ENCODE measurements at regions not wholly inside any gene's neighbourhood (a gene's known extent, or its start where the extent isn't known, plus 50 kb on each side); places are given as distances from the start of the nearest gene placed in this dataset.

DNA sequence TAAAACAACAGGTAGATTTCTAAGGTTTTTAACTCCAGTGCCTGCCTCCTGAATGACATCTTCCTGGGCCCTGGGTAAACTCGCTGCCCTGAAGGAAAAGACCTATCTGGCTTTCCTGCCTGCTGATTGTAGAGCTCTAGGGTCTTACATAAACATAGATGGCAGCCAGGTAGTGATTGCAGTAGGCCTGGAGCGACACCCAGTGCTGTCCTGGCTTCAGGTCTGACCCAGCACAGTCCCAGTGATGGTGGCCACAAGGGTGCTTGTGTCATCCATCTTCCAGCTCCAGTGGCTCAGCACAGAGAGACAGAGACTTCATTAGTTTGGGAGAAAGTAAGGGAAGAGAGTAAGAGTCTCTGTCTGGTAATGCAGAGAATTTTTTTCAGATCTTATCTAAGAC, 542.9 kb upstream of the IMPG1 start:
- Histone ChIP-seq H2AFZ (ENCODE audit: low read depth, low read length, poor library complexity, severe bottlenecking) (no peak overlapping the region), H3K79me2 (ENCODE audit: insufficient read depth, low read length) (no peaks in the 10 kb centered on the region), H4K20me1 (ENCODE audit: insufficient read depth) (no peaks in the 10 kb centered on the region), H3K36me3 (ENCODE audit: control insufficient read depth in 1 of 2, insufficient read depth in 2 of 2, low read length in 2 of 2) (no peaks in the 10 kb centered on the region), H3K4me2 (ENCODE audit: low read length) (no peak overlapping the region), H3K4me3 (replicated peaks in 1 of 2; ENCODE audit: low read depth in 1 of 2, low read length in 2 of 2) (no peak overlapping the region), H3K27ac (ENCODE audit: low read depth, low read length) (no peak overlapping the region), H3K4me1 (ENCODE audit: control insufficient read depth in 1 of 2, insufficient read depth in 2 of 2, low read length in 2 of 2) (no peaks in the 10 kb centered on the region), H3K27me3 (ENCODE audit: insufficient read depth, low read length) (no peaks in the 10 kb centered on the region), H3K9me3 (ENCODE audit: control insufficient read depth in 1 of 2, insufficient read depth in 1 of 2, low read depth in 1 of 2, low read length in 2 of 2) (no peaks in the 10 kb centered on the region), H3K9ac (ENCODE audit: low read length) (no peak overlapping the region), H3K9me2 (ENCODE audit: insufficient read depth) (0 out of 2 replicates have a peak, but pooled peaks cover 4% of the 10 kb centered on the region)
- ChIA-PET CTCF (no interaction called here), POLR2A (no interaction called here), RAD21 (ENCODE audit: low non-redundant PET in 1 of 2, low total read pairs in 2 of 2, uncharacterized antibody in 2 of 2, unreplicated experiment in 2 of 2) (no interaction called here)
- BruUV-seq (replicated peaks), result no TSS peak
- DNase-seq (ENCODE audit: low read depth, low spot score), result no peak
- ATAC-seq, result no peak
- intact Hi-C loops (cut with micrococcal nuclease), result no loop called here
- TF ChIP-seq TCF7L2 (IDR thresholded peaks at IDR 0.05; ENCODE audit: borderline replicate concordance, extremely low read depth, insufficient read depth, insufficient read length) (no peak), RAD21 (IDR thresholded peaks at IDR 0.05; ENCODE audit: low read depth) (no peak), CEBPB (IDR thresholded peaks at IDR 0.05; ENCODE audit: low read depth) (no peak), EZH2phosphoT487 (IDR thresholded peaks at IDR 0.05; ENCODE audit: borderline replicate concordance) (no peak), ATF3 (IDR thresholded peaks at IDR 0.05) (no peak), SP1 (IDR thresholded peaks at IDR 0.05; ENCODE audit: low read depth) (no peak), SIN3A (IDR thresholded peaks at IDR 0.05; ENCODE audit: low read depth) (no peak), YY1 (IDR thresholded peaks at IDR 0.05; ENCODE audit: extremely low read depth, insufficient replicate concordance, low read depth, low read length) (no peak), EGR1 (IDR thresholded peaks at IDR 0.05; ENCODE audit: low read depth) (no peak)
- TF ChIP-seq, protein P1, sequence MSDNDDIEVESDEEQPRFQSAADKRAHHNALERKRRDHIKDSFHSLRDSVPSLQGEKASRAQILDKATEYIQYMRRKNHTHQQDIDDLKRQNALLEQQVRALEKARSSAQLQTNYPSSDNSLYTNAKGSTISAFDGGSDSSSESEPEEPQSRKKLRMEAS (IDR thresholded peaks at IDR 0.05), result no peak
- TF ChIP-seq, protein P2, sequence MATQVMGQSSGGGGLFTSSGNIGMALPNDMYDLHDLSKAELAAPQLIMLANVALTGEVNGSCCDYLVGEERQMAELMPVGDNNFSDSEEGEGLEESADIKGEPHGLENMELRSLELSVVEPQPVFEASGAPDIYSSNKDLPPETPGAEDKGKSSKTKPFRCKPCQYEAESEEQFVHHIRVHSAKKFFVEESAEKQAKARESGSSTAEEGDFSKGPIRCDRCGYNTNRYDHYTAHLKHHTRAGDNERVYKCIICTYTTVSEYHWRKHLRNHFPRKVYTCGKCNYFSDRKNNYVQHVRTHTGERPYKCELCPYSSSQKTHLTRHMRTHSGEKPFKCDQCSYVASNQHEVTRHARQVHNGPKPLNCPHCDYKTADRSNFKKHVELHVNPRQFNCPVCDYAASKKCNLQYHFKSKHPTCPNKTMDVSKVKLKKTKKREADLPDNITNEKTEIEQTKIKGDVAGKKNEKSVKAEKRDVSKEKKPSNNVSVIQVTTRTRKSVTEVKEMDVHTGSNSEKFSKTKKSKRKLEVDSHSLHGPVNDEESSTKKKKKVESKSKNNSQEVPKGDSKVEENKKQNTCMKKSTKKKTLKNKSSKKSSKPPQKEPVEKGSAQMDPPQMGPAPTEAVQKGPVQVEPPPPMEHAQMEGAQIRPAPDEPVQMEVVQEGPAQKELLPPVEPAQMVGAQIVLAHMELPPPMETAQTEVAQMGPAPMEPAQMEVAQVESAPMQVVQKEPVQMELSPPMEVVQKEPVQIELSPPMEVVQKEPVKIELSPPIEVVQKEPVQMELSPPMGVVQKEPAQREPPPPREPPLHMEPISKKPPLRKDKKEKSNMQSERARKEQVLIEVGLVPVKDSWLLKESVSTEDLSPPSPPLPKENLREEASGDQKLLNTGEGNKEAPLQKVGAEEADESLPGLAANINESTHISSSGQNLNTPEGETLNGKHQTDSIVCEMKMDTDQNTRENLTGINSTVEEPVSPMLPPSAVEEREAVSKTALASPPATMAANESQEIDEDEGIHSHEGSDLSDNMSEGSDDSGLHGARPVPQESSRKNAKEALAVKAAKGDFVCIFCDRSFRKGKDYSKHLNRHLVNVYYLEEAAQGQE (IDR thresholded peaks at IDR 0.05; ENCODE audit: low read depth), result no peak
- TF ChIP-seq, protein P3, sequence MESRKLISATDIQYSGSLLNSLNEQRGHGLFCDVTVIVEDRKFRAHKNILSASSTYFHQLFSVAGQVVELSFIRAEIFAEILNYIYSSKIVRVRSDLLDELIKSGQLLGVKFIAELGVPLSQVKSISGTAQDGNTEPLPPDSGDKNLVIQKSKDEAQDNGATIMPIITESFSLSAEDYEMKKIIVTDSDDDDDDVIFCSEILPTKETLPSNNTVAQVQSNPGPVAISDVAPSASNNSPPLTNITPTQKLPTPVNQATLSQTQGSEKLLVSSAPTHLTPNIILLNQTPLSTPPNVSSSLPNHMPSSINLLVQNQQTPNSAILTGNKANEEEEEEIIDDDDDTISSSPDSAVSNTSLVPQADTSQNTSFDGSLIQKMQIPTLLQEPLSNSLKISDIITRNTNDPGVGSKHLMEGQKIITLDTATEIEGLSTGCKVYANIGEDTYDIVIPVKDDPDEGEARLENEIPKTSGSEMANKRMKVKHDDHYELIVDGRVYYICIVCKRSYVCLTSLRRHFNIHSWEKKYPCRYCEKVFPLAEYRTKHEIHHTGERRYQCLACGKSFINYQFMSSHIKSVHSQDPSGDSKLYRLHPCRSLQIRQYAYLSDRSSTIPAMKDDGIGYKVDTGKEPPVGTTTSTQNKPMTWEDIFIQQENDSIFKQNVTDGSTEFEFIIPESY (IDR thresholded peaks at IDR 0.05; ENCODE audit: extremely low read depth, insufficient replicate concordance, low read length), result no peak
